ES-I3 (cell line): ENCODE measurements at regions not wholly inside any gene's neighbourhood (a gene's known extent, or its start where the extent isn't known, plus 50 kb on each side); places are given as distances from the start of the nearest gene placed in this dataset.
"Not testable (repeated sequence)": the region's sequence is repeated elsewhere in the genome, so short reads cannot be mapped to it uniquely, and the experiment has no call there.

Experiments
- H3K36me3 ChIP-seq: 2 replicates; pipeline ENCODE4 v1.6.1; 2013; ENCODE audit warnings: mild to moderate bottlenecking, low read length, control low read depth, moderate library complexity; ENCODE audit not compliant: insufficient read depth
- H3K4me1 ChIP-seq: 2 replicates; pipeline ENCODE4 v1.6.1; 2013; ENCODE audit warnings: mild to moderate bottlenecking, control low read depth, low read length; ENCODE audit not compliant: insufficient read depth
- H3K9ac ChIP-seq: 2 replicates; pipeline ENCODE4 v1.6.1; 2013; ENCODE audit warnings: low read depth, mild to moderate bottlenecking, low read length, moderate library complexity
- H3K9me3 ChIP-seq: 2 replicates; pipeline ENCODE4 v1.6.1; 2013; ENCODE audit warnings: mild to moderate bottlenecking, low read length, moderate library complexity; ENCODE audit not compliant: control insufficient read depth, insufficient read depth

DNA sequence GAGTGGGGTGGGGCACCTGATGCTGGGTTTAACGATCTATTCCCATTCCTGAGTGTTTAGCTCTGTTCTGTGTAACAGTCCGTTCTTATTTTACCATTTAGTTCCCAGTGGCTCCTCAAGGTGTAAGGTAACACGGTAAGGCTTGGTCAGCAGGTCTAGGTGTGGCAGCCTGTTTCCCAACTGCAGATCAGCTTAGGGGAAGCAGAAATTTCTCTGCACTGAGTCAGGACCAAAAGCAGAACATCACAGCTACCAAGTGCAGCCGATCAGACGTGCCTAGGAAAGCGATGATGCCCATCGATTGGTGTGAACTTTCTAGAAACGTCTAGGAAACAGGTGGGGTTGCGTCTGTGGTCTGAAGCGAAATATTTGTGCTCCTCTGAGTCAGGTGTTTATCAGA, 240.1 kb downstream of the STIM2 start:
- H3K36me3 ChIP-seq, result no peaks in the 10 kb centered on the region
- peaks cover 43% of the 10 kb centered on the region for H3K4me1 ChIP-seq
- H3K9ac ChIP-seq, result no peak overlapping the region
- no peaks in the 10 kb centered on the region for H3K9me3 ChIP-seq

DNA sequence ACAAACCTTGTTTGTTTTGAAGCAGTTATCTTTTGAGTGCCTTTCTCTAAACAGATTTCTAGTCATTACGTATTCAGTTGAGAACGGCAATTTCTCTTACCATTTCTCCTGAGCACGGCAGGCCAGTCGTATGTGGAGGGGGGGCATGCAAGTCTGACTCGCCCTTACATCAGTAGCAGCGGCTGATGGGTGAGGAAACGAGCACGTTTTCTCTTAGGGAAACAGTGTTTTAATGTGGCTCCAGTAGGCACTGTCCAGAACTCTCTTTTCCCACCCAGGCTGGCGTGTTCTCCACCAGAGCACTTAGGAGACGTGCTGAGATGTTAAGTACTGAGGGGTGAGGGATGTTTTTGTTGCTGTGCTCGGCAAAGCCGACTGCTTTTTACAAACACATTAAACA, 240.5 kb downstream of the STIM2 start:
- no peaks in the 10 kb centered on the region for H3K9me3 ChIP-seq
- H3K9ac ChIP-seq, result no peak overlapping the region
- no peaks in the 10 kb centered on the region for H3K36me3 ChIP-seq
- peaks cover 38% of the 10 kb centered on the region for H3K4me1 ChIP-seq

- Histone ChIP-seq H3K36me3 (no peaks in the 10 kb centered on the region), H3K9ac (no peak overlapping the region), H3K4me1 (peaks cover 37% of the 10 kb centered on the region), H3K9me3 (no peaks in the 10 kb centered on the region)
Measured at GRCh38 chr4:27101561-27101960, 240.9 kb downstream of the STIM2 start.

DNA sequence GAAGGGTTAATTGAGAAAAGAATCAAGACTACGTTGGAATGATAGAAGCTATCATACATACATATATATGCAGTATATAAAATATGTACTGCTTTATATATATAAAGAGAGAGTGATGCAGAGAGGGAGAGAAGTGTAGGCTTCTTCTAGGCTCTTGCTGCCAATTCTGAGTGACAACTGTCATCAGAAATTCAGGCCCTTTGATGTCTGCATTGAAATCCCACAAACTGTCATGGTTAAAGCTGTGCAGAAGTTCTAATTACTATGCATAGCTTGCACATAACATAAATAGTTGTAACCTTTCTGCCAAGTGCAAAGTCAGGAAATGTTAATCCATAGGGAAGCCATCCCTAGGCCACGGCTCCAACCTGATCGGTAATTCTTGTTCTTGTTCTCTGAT, 251.0 kb downstream of the STIM2 start:
- Histone ChIP-seq H3K9ac (no peak overlapping the region), H3K4me1 (no peaks in the 10 kb centered on the region), H3K9me3 (no peaks in the 10 kb centered on the region), H3K36me3 (no peaks in the 10 kb centered on the region)

GRCh38 chr4:27112587-27112986, 251.9 kb downstream of the STIM2 start:
- Histone ChIP-seq H3K36me3 (no peaks in the 10 kb centered on the region), H3K4me1 (no peaks in the 10 kb centered on the region), H3K9ac (no peak overlapping the region), H3K9me3 (no peaks in the 10 kb centered on the region)

DNA sequence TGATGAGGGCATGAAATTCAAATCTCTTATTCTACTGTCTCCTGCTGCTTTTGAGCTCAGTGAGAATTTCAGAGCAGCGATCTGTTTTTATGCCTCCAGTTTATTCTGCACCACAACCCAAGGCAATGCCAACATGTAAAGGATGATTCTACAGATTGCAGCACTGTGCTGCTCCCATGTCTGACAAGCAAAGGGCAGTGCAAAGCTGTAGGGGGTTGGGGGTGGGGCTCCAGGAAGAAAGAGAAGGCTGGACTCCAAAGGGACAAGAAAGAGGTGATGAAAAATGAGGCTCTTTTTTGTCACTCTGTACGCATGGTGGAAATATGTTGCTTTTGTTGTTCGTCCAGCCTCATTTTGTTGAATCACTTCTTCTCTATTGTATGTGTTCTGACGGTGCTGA, 254.6 kb downstream of the STIM2 start:
- no peaks in the 10 kb centered on the region for H3K9me3 ChIP-seq
- no peak overlapping the region for H3K9ac ChIP-seq
- H3K36me3 ChIP-seq, result no peaks in the 10 kb centered on the region
- H3K4me1 ChIP-seq, result no peaks in the 10 kb centered on the region

GRCh38 chr4:27117453-27117852, 256.8 kb downstream of the STIM2 start:
- Histone ChIP-seq H3K9ac (no peak overlapping the region), H3K4me1 (peaks cover 14% of the 10 kb centered on the region), H3K36me3 (no peaks in the 10 kb centered on the region), H3K9me3 (no peaks in the 10 kb centered on the region)

DNA sequence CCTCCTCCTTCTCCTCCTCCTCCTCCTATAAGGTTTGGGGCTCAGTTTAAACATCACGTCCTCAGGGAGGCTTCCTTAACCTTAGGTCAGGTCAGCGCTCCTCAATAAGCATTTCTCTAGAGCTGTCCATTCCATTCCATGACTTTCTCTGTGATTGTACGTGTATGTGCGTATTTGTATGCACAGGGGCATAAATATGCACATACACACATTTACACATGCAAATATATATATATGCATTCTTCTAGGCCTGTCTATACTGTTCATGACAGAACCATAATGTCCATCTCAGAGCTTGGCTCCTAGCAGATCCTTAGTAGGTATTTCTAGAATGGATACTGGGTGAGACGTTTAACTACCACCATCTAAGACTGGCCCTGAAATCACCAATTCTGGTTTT, 258.6 kb downstream of the STIM2 start:
- no peak overlapping the region for H3K9ac ChIP-seq
- H3K4me1 ChIP-seq, result peaks cover 29% of the 10 kb centered on the region
- H3K36me3 ChIP-seq, result no peaks in the 10 kb centered on the region
- no peaks in the 10 kb centered on the region for H3K9me3 ChIP-seq

DNA sequence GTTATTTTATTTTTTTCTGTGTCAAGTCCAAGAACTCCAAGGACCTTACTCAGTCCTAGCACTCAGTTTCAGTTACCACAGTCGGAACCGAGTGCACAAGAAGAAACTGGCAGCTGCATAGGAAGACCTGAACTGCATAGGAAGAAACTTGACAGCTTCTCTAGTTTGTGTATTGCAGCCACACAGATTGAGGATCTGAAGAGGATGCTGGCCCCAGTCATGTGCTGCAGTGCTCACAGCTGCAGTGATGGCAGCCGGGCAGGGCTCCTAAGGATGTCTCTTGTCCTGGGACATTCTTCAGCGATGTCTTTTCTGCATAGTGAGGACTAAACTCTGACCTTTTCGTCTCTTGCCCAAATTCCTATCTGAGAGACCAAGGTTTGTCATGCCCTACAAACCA, 261.2 kb downstream of the STIM2 start:
- H3K36me3 ChIP-seq, result no peaks in the 10 kb centered on the region
- peaks cover 36% of the 10 kb centered on the region for H3K4me1 ChIP-seq
- no peak overlapping the region for H3K9ac ChIP-seq
- H3K9me3 ChIP-seq, result no peaks in the 10 kb centered on the region

DNA sequence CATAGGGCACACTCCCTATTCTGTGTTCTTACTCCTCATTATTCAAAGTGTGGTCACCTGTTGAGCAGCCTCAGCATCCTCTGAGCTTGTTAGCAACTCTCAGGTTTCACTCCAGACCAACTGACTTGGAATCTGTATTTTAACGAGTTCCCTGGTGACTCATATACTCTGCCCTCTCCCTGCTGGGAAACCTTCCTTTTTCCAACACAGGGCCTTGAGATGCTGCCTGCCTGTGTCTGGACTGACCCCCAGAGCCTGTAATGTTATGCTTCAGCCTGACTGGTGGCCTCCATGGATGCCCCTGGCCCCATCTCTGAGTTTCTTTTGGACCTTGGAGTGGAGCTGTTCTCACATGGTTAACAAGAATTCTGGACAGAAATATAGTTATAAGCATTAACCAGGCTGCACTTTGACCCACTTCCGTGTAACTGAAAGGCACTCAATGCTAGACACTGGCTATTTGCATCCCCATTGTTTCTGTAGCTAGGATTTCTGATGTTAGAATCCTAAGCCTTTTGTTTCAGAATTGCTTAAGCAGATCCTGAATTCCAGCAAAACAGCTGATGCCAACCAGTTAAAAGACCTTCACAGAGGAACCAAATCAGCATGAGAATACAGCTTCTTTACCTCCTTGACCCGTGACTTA, 262.6 kb downstream of the STIM2 start:
- Histone ChIP-seq H3K36me3 (no peaks in the 10 kb centered on the region), H3K4me1 (peaks cover 44% of the 10 kb centered on the region), H3K9ac (no peak overlapping the region; the same call in 1 of the 2 replicates), H3K9me3 (no peaks in the 10 kb centered on the region)

DNA sequence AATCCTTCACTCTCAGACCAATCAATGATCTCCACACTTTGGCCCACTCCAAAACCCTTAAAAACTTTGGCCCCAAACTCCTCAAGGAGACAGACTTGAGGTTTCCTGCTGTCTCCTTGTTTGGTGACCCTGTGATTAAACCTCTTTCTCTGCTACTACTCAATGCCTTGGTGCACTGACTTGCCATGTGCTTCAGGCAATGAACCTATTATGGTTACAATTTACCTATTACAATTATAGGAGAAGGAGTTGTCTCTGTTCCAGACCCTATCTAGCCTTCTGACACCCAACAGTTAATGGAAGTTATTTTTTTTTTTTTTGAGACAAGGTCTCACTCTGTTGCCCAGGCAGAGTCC, 263.1 kb downstream of the STIM2 start:
- H3K9me3 ChIP-seq, result no peaks in the 10 kb centered on the region
- H3K4me1 ChIP-seq, result peaks cover 44% of the 10 kb centered on the region
- no peak overlapping the region for H3K9ac ChIP-seq
- no peaks in the 10 kb centered on the region; the same call in 1 of the 2 replicates for H3K36me3 ChIP-seq

- not testable (repeated sequence) for H3K9ac ChIP-seq, H3K36me3 ChIP-seq, H3K9me3 ChIP-seq
- H3K4me1 ChIP-seq, result peaks cover 47% of the 10 kb centered on the region
Measured at GRCh38 chr4:27126895-27127294, 266.3 kb downstream of the STIM2 start.

DNA sequence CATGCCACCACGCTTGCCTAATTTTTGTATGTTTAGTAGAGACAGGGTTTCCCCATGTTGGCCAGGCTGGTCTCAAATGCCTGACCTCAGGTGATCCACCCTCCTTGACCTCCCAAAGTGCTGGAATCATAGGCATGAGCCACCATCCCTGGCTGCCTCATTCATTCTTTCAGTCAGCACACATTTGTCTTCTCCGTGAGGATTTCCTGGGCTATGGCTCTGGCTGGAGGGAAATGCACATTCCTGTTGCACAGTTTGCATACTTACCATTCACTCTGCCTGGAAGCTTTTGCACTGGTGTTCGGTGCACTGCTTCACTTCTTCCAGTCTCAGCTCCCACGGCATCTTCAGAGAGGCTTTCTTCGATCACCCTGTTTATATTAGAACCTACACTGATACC, 267.8 kb downstream of the STIM2 start:
- Histone ChIP-seq H3K4me1 (peaks cover 33% of the 10 kb centered on the region), H3K9ac (no peak overlapping the region), H3K9me3 (peaks cover under 1% of the 10 kb centered on the region; the same call in 1 of the 2 replicates), H3K36me3 (no peaks in the 10 kb centered on the region; the same call in 1 of the 2 replicates)

DNA sequence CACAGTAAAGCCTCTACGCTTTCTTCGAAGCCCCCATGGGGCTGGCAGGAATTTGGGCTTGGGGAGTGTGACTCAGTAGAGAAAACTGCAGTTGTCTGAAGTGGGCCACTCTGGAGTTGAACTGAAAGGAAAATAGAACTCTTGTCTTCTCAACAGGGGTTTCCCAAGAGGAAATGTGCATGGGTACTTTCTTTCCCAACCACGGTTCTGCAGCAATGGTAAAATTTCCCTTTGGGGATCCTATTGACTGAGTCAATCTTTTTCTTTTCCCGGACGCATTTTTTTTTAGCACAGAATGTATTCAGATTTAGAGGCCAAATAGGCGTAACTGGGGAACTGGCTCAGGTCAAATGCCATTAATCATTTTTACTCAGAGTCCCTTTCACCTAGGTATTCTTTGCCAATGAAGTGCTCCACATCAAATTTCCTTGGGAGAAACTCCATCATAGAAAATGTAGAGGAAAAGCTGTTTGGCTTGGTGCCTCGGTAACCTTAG, 269.3 kb downstream of the STIM2 start:
- H3K9ac ChIP-seq, result no peak overlapping the region
- no peaks in the 10 kb centered on the region; the same call in 1 of the 2 replicates for H3K36me3 ChIP-seq
- H3K9me3 ChIP-seq, result peaks cover 3% of the 10 kb centered on the region; the same call in 1 of the 2 replicates
- H3K4me1 ChIP-seq, result peaks cover 21% of the 10 kb centered on the region; the same call in 1 of the 2 replicates

- H3K4me1 ChIP-seq, result peaks cover 14% of the 10 kb centered on the region; the same call in 1 of the 2 replicates
Measured at GRCh38 chr4:27132497-27132896, 271.9 kb downstream of the STIM2 start.

More at GRCh38 chr4:27132497-27132896, 271.9 kb downstream of the STIM2 start:
- Histone ChIP-seq H3K9me3 (peaks cover 3% of the 10 kb centered on the region; the same call in 1 of the 2 replicates), H3K36me3 (no peaks in the 10 kb centered on the region; the same call in 1 of the 2 replicates), H3K9ac (no peak overlapping the region)
